ENCODE measurements at regions not wholly inside any gene's neighbourhood (a gene's known extent, or its start where the extent isn't known, plus 50 kb on each side); places are given as distances from the start of the nearest gene placed in this dataset.
A peak's percentile ranks its signal among the peaks of the same experiment; 100 is the strongest.

GRCh38 chr4:123327346-123327745 is 69.2 kb upstream of the SPRY1 start:
- intact Hi-C loops (cut with DNase I), result no loop called here
- DNase-seq, result no peak
- Histone ChIP-seq H3K9me3 (peaks cover 0 to 2% (median 0%) of the 10 kb centered on the region in 4 donors), H3K27ac (no peak overlapping the region), H3K4me1 (no peaks in the 10 kb centered on the region), H3K27me3 (no peaks in the 10 kb centered on the region), H3K36me3 (no peaks in the 10 kb centered on the region), H3K4me3 (no peak overlapping the region)
- WGBS, 2 donors, result 86 to 91% methylated on average over 4 of the region's 4 CpGs
- TF ChIP-seq POLR2AphosphoS5 (IDR thresholded peaks at IDR 0.05) (no peak), CTCF (IDR thresholded peaks at IDR 0.05) (no peak), POLR2A (IDR thresholded peaks at IDR 0.05) (no peak), EP300 (IDR thresholded peaks at IDR 0.05) (no peak)

- TF ChIP-seq POLR2AphosphoS5 (IDR thresholded peaks at IDR 0.05) (no peak), CTCF (IDR thresholded peaks at IDR 0.05) (no peak), POLR2A (IDR thresholded peaks at IDR 0.05) (no peak), EP300 (IDR thresholded peaks at IDR 0.05) (no peak)
- intact Hi-C loops (cut with DNase I), result no loop called here
- Histone ChIP-seq H3K27me3 (no peaks in the 10 kb centered on the region), H3K4me3 (no peak overlapping the region), H3K27ac (no peak overlapping the region), H3K36me3 (no peaks in the 10 kb centered on the region), H3K9me3 (no peaks in the 10 kb centered on the region), H3K4me1 (no peaks in the 10 kb centered on the region)
- WGBS, 2 donors, result 61 to 94% methylated on average over 3 of the region's 3 CpGs
- no peak for DNase-seq
Measured at GRCh38 chr4:123327846-123328429, 68.7 kb upstream of the SPRY1 start.

- intact Hi-C loops (cut with DNase I), result no loop called here
- peak overlapping the region in 1 of 4 donors; percentile 62 for H3K27ac ChIP-seq
- no peak overlapping the region for H3K4me3 ChIP-seq
Measured at GRCh38 chr4:123338715-123339114, 57.9 kb upstream of the SPRY1 start.

GRCh38 chr4:123339507-123340380 is 56.9 kb upstream of the SPRY1 start:
- DNase-seq, result no peak
- no peak for TF ChIP-seq POLR2A (IDR thresholded peaks at IDR 0.05)
- TF ChIP-seq CTCF (IDR thresholded peaks at IDR 0.05), result no peak
- no peak for TF ChIP-seq EP300 (IDR thresholded peaks at IDR 0.05)
- no peak for TF ChIP-seq POLR2AphosphoS5 (IDR thresholded peaks at IDR 0.05)
- WGBS, 2 donors, result 91 to 92% methylated on average over 5 of the region's 5 CpGs

More at GRCh38 chr4:123338715-123339114, 57.9 kb upstream of the SPRY1 start:
- Histone ChIP-seq H3K36me3 (no peaks in the 10 kb centered on the region), H3K4me1 (no peaks in the 10 kb centered on the region), H3K9me3 (no peaks in the 10 kb centered on the region), H3K27me3 (no peaks in the 10 kb centered on the region)
- no peak for TF ChIP-seq POLR2A (IDR thresholded peaks at IDR 0.05)
- no peak for TF ChIP-seq EP300 (IDR thresholded peaks at IDR 0.05)
- no peak for TF ChIP-seq POLR2AphosphoS5 (IDR thresholded peaks at IDR 0.05)
- TF ChIP-seq CTCF (IDR thresholded peaks at IDR 0.05), result no peak
- WGBS, 2 donors, result 78 to 89% methylated on average over 7 of the region's 7 CpGs
- DNase-seq, result no peak

More at GRCh38 chr4:123339507-123340380, 56.9 kb upstream of the SPRY1 start:
- intact Hi-C loops (cut with DNase I), result no loop called here
- no peaks in the 10 kb centered on the region for H3K36me3 ChIP-seq
- H3K27ac ChIP-seq, result peak overlapping the region in 3 of 4 donors; percentile 19 to 62 (median 38)
- no peaks in the 10 kb centered on the region for H3K9me3 ChIP-seq
- no peak overlapping the region for H3K4me3 ChIP-seq
- H3K27me3 ChIP-seq, result no peaks in the 10 kb centered on the region
- no peaks in the 10 kb centered on the region for H3K4me1 ChIP-seq
